ENCODE measurements at regions not wholly inside any gene's neighbourhood (a gene's known extent, or its start where the extent isn't known, plus 50 kb on each side); places are given as distances from the start of the nearest gene placed in this dataset.

GRCh38 chr5:68408345-68408871, 192.9 kb downstream of the PIK3R1 start:
- no peak for DNase-seq

GRCh38 chr5:68409259-68409658, 193.7 kb downstream of the PIK3R1 start:
- no peak for DNase-seq

GRCh38 chr5:68411161-68411560, 195.6 kb downstream of the PIK3R1 start:
- no peak for DNase-seq

GRCh38 chr5:68415177-68416085, 199.9 kb downstream of the PIK3R1 start:
- DNase-seq, result no peak

- DNase-seq, result no peak
Measured at GRCh38 chr5:68416714-68417113, 201.2 kb downstream of the PIK3R1 start.

GRCh38 chr5:68418201-68418600, 202.6 kb downstream of the PIK3R1 start:
- no peak for DNase-seq

- DNase-seq, result no peak
Measured at GRCh38 chr5:68418680-68419079, 203.1 kb downstream of the PIK3R1 start.

- no peak for DNase-seq
Measured at GRCh38 chr5:68419081-68419636, 203.6 kb downstream of the PIK3R1 start.

- peak; percentile 17 for DNase-seq
Measured at GRCh38 chr5:68419637-68420452, 204.3 kb downstream of the PIK3R1 start.

- DNase-seq, result no peak
Measured at GRCh38 chr5:68420476-68421344, 205.2 kb downstream of the PIK3R1 start.

- DNase-seq, result no peak
Measured at GRCh38 chr5:68421485-68422220, 206.1 kb downstream of the PIK3R1 start.

- DNase-seq, result no peak
Measured at GRCh38 chr5:68423154-68423811, 207.7 kb downstream of the PIK3R1 start.

GRCh38 chr5:68424799-68425537, 209.4 kb downstream of the PIK3R1 start:
- DNase-seq, result no peak

GRCh38 chr5:68426586-68426985, 211.0 kb downstream of the PIK3R1 start:
- no peak for DNase-seq

- no peak for DNase-seq
Measured at GRCh38 chr5:68428231-68428811, 212.8 kb downstream of the PIK3R1 start.

- DNase-seq, result no peak
Measured at GRCh38 chr5:68429510-68429909, 214.0 kb downstream of the PIK3R1 start.

GRCh38 chr5:68430279-68430678, 214.7 kb downstream of the PIK3R1 start:
- DNase-seq, result no peak

GRCh38 chr5:68431186-68431585, 215.6 kb downstream of the PIK3R1 start:
- no peak for DNase-seq

- DNase-seq, result no peak
Measured at GRCh38 chr5:68431601-68432337, 216.2 kb downstream of the PIK3R1 start.
